ENCODE measurements at regions not wholly inside any gene's neighbourhood (a gene's known extent, or its start where the extent isn't known, plus 50 kb on each side); places are given as distances from the start of the nearest gene placed in this dataset.

GRCh38 chr3:144391236-144391635 lies 419.6 kb downstream of the DIPK2A start:
- TF ChIP-seq EZH2 (IDR thresholded peaks at IDR 0.05; ENCODE audit: insufficient read depth, low read length) (no peak), CTCF (IDR thresholded peaks at IDR 0.05; ENCODE audit: insufficient read depth, low read depth, low read length) (no peak)
- H3K4me1 Mint-ChIP-seq (ENCODE audit: low read depth, unreplicated experiment) = no peaks in the 10 kb centered on the region
- Histone ChIP-seq H3K79me2 (ENCODE audit: insufficient read depth, low read length) (no peaks in the 10 kb centered on the region), H3K36me3 (ENCODE audit: insufficient read depth, low read length) (no peaks in the 10 kb centered on the region), H4K20me1 (ENCODE audit: insufficient read depth, low read length) (no peaks in the 10 kb centered on the region), H3K9me3 (ENCODE audit: insufficient read depth, low read depth, low read length) (no peaks in the 10 kb centered on the region), H3K9ac (ENCODE audit: low read length) (no peak overlapping the region), H2AFZ (ENCODE audit: low read depth, low read length) (no peak overlapping the region), H3K27ac (ENCODE audit: low read depth, low read length) (no peak overlapping the region), H3K4me3 (ENCODE audit: insufficient read depth, low read depth, low read length) (no peak overlapping the region), H3K27me3 (ENCODE audit: insufficient read depth, low read length) (no peaks in the 10 kb centered on the region), H3K4me1 (ENCODE audit: insufficient read depth, low read length) (no peaks in the 10 kb centered on the region), H3K4me2 (ENCODE audit: low read length) (no peak overlapping the region)
- no peaks in the 10 kb centered on the region for H3K27me3 Mint-ChIP-seq (ENCODE audit: low read depth, unreplicated experiment)
- H3K36me3 Mint-ChIP-seq (ENCODE audit: low read depth, unreplicated experiment) = no peaks in the 10 kb centered on the region
- FAIRE-seq (no peak), DNase-seq (ENCODE audit: low read depth) (no peak)
- H3K9me3 Mint-ChIP-seq (ENCODE audit: unreplicated experiment) = no peaks in the 10 kb centered on the region
- no peak overlapping the region for H3K27ac Mint-ChIP-seq (ENCODE audit: unreplicated experiment)
- no peak overlapping the region for H3K4me3 Mint-ChIP-seq (ENCODE audit: unreplicated experiment)

GRCh38 chr3:144394032-144394431 lies 422.4 kb downstream of the DIPK2A start:
- Histone ChIP-seq H3K4me1 (ENCODE audit: insufficient read depth, low read length) (no peaks in the 10 kb centered on the region), H3K27me3 (ENCODE audit: insufficient read depth, low read length) (no peaks in the 10 kb centered on the region), H3K4me3 (ENCODE audit: insufficient read depth, low read depth, low read length) (no peak overlapping the region), H4K20me1 (ENCODE audit: insufficient read depth, low read length) (no peaks in the 10 kb centered on the region), H3K27ac (ENCODE audit: low read depth, low read length) (no peak overlapping the region), H3K9me3 (ENCODE audit: insufficient read depth, low read depth, low read length) (no peaks in the 10 kb centered on the region), H3K79me2 (ENCODE audit: insufficient read depth, low read length) (no peaks in the 10 kb centered on the region), H3K9ac (ENCODE audit: low read length) (no peak overlapping the region), H3K4me2 (ENCODE audit: low read length) (no peak overlapping the region), H2AFZ (ENCODE audit: low read depth, low read length) (no peak overlapping the region), H3K36me3 (ENCODE audit: insufficient read depth, low read length) (no peaks in the 10 kb centered on the region)
- H3K4me3 Mint-ChIP-seq (ENCODE audit: unreplicated experiment) = no peak overlapping the region
- FAIRE-seq (no peak), DNase-seq (ENCODE audit: low read depth) (peak; percentile 4)
- H3K4me1 Mint-ChIP-seq (ENCODE audit: low read depth, unreplicated experiment) = no peaks in the 10 kb centered on the region
- no peak overlapping the region for H3K27ac Mint-ChIP-seq (ENCODE audit: unreplicated experiment)
- TF ChIP-seq EZH2 (IDR thresholded peaks at IDR 0.05; ENCODE audit: insufficient read depth, low read length) (no peak), CTCF (IDR thresholded peaks at IDR 0.05; ENCODE audit: insufficient read depth, low read depth, low read length) (no peak)
- no peaks in the 10 kb centered on the region for H3K9me3 Mint-ChIP-seq (ENCODE audit: unreplicated experiment)
- H3K27me3 Mint-ChIP-seq (ENCODE audit: low read depth, unreplicated experiment) = no peaks in the 10 kb centered on the region
- H3K36me3 Mint-ChIP-seq (ENCODE audit: low read depth, unreplicated experiment) = no peaks in the 10 kb centered on the region

GRCh38 chr3:144402430-144402829 lies 430.8 kb downstream of the DIPK2A start:
- H3K27ac ChIP-seq (ENCODE audit: low read depth, low read length) = no peak overlapping the region
- no peak overlapping the region for H3K4me3 Mint-ChIP-seq (ENCODE audit: unreplicated experiment)
- H3K27ac Mint-ChIP-seq (ENCODE audit: unreplicated experiment) = no peak overlapping the region

More at GRCh38 chr3:144402430-144402829, 430.8 kb downstream of the DIPK2A start:
- H3K27me3 ChIP-seq (ENCODE audit: insufficient read depth, low read length) = no peaks in the 10 kb centered on the region
- H3K9me3 ChIP-seq (ENCODE audit: insufficient read depth, low read depth, low read length) = no peaks in the 10 kb centered on the region
- H4K20me1 ChIP-seq (ENCODE audit: insufficient read depth, low read length) = no peaks in the 10 kb centered on the region
- H3K4me1 ChIP-seq (ENCODE audit: insufficient read depth, low read length) = no peaks in the 10 kb centered on the region
- no peak overlapping the region for H2AFZ ChIP-seq (ENCODE audit: low read depth, low read length)
- H3K36me3 ChIP-seq (ENCODE audit: insufficient read depth, low read length) = no peaks in the 10 kb centered on the region
- no peak overlapping the region for H3K4me3 ChIP-seq (ENCODE audit: insufficient read depth, low read depth, low read length)
- Mint-ChIP-seq H3K4me1 (ENCODE audit: low read depth, unreplicated experiment) (peaks cover 7% of the 10 kb centered on the region), H3K27me3 (ENCODE audit: low read depth, unreplicated experiment) (no peaks in the 10 kb centered on the region), H3K36me3 (ENCODE audit: low read depth, unreplicated experiment) (no peaks in the 10 kb centered on the region), H3K9me3 (ENCODE audit: unreplicated experiment) (no peaks in the 10 kb centered on the region)
- no peaks in the 10 kb centered on the region for H3K79me2 ChIP-seq (ENCODE audit: insufficient read depth, low read length)
- no peak overlapping the region for H3K4me2 ChIP-seq (ENCODE audit: low read length)
- FAIRE-seq (no peak), DNase-seq (ENCODE audit: low read depth) (no peak)
- TF ChIP-seq CTCF (IDR thresholded peaks at IDR 0.05; ENCODE audit: insufficient read depth, low read depth, low read length) (no peak), EZH2 (IDR thresholded peaks at IDR 0.05; ENCODE audit: insufficient read depth, low read length) (no peak)
- H3K9ac ChIP-seq (ENCODE audit: low read length) = no peak overlapping the region

Measured in astrocyte (in vitro differentiated cells and primary cell).